ENCODE measurements at regions not wholly inside any gene's neighbourhood (a gene's known extent, or its start where the extent isn't known, plus 50 kb on each side); places are given as distances from the start of the nearest gene placed in this dataset.

DNA sequence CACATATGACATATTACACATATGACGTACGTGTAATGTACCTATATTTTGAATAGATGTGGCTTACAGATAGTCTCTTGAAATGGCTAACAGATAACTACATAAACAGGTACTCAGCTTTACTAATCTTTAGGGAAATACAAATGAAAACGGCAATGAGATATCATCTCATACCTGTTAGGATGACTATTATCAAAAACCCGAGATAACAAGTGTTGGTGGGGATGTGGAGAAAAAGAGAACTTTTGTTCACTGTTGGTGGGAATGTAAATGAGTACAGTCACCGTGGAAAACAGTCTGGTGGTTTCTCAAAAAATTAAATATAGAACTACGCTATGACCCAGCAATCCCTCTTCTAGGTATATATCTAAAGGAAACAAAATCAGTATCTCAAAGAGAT lies 247.6 kb downstream of the ETS1 start:
- TF ChIP-seq POLR2A (IDR thresholded peaks at IDR 0.05; ENCODE audit: low read depth, low read length) = no peak
- TF ChIP-seq TAF1 (IDR thresholded peaks at IDR 0.05; ENCODE audit: borderline replicate concordance, low read depth, low read length) = no peak
